MM.1S (cell line): ENCODE measurements at regions not wholly inside any gene's neighbourhood (a gene's known extent, or its start where the extent isn't known, plus 50 kb on each side); places are given as distances from the start of the nearest gene placed in this dataset.

Experiments used
- DNase-seq: peaks from one replicate; pipeline ENCODE4 v3.0.0-alpha.2; 2015
- H2AFZ ChIP-seq: fragments of 300-600 bp; sonication (generic); 2 replicates; pipeline ENCODE4 v1.6.0; 2016; ENCODE audit warnings: antibody characterized with exemption, low read length
- H3F3A ChIP-seq: fragments of 300-600 bp; sonication (generic); 2 replicates; pipeline ENCODE4 v1.6.1; 2016; ENCODE audit warnings: mild to moderate bottlenecking, antibody characterized with exemption, low read length, moderate library complexity, mixed read lengths; ENCODE audit not compliant: insufficient read depth
- H3K27ac ChIP-seq: fragments of 300-600 bp; sonication (generic); 2 replicates; pipeline ENCODE4 v1.5.1; 2016; ENCODE audit warnings: mild to moderate bottlenecking, low read length
- H3K27me3 ChIP-seq: fragments of 300-600 bp; sonication (generic); replicated peaks from 2 replicates; pipeline ENCODE4 v1.6.0; 2016; ENCODE audit warnings: low read length; ENCODE audit not compliant: insufficient read depth
- H3K36me3 ChIP-seq: fragments of 300-600 bp; sonication (generic); replicated peaks from 2 replicates; pipeline ENCODE4 v1.6.1; 2016; ENCODE audit warnings: mild to moderate bottlenecking, low read length, mixed read lengths; ENCODE audit not compliant: insufficient read depth
- H3K4me1 ChIP-seq: fragments of 300-600 bp; sonication (generic); 2 replicates; pipeline ENCODE4 v1.6.1; 2016; ENCODE audit warnings: low read length, mixed read lengths
- H3K4me2 ChIP-seq: fragments of 300-600 bp; sonication (generic); 2 replicates; pipeline ENCODE4 v1.6.0; 2016; ENCODE audit warnings: low read depth, low read length
- H3K4me3 ChIP-seq: fragments of 300-600 bp; sonication (generic); 2 replicates; pipeline ENCODE4 v1.5.1; 2016; ENCODE audit warnings: low read length, mixed read lengths
- H3K79me2 ChIP-seq: fragments of 300-600 bp; sonication (generic); 2 replicates; pipeline ENCODE4 v1.6.1; 2016; ENCODE audit warnings: mixed run types, low read length, mixed read lengths
- H3K9ac ChIP-seq: fragments of 300-600 bp; sonication (generic); 2 replicates; pipeline ENCODE4 v1.6.1; 2016; ENCODE audit warnings: low read length, mixed read lengths
- H3K9me2 ChIP-seq: fragments of 300-600 bp; sonication (generic); replicated peaks from 2 replicates; pipeline ENCODE4 v1.6.1; 2016; ENCODE audit warnings: mild to moderate bottlenecking, low read length, mixed read lengths; ENCODE audit not compliant: insufficient read depth
- H3K9me3 ChIP-seq: fragments of 300-600 bp; sonication (generic); replicated peaks from 2 replicates; pipeline ENCODE4 v1.6.1; 2016; ENCODE audit warnings: mild to moderate bottlenecking, low read length, mixed read lengths; ENCODE audit not compliant: insufficient read depth
- H4K20me1 ChIP-seq: fragments of 300-600 bp; sonication (generic); 2 replicates; pipeline ENCODE4 v1.6.1; 2016; ENCODE audit warnings: mild to moderate bottlenecking, low read length, moderate library complexity, mixed read lengths; ENCODE audit not compliant: insufficient read depth
- EZH2 ChIP-seq: fragments of 300-600 bp; sonication (generic); optimal IDR thresholded peaks from 2 replicates; pipeline ENCODE3; 2017; ENCODE audit warnings: low read depth, mild to moderate bottlenecking, antibody characterized with exemption, low read length, mixed read lengths
- EZH2phosphoT487 ChIP-seq: fragments of 300-600 bp; sonication (generic); IDR thresholded peaks from 2 replicates; pipeline ENCODE4 v1.6.1; 2018; ENCODE audit warnings: antibody characterized with exemption, low read length
- TF ChIP-seq, protein P1 (sequence below): fragments of 300-600 bp; sonication (generic); IDR thresholded peaks from 2 replicates; pipeline ENCODE4 v1.5.1; 2016; ENCODE audit warnings: antibody characterized with exemption, low read length, mixed read lengths

DNA sequence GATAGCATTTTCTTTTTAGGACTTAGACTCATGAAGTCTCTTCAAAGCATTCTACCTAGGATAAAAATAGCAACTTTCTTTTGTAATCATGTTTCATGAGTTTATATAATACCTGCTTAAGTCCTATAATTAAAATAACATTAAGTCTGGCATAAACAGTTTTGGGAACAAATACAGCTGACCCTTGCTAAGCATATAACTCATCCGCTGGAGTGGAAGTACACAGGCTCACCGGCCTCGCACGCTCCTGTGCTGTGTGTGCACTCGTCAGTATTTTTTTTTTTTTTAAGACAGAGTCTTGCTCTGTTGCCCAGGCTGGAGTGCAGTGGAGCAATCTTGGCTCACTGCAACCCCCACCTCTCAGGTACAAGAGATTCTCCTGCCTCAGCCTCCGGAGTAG, 221.8 kb downstream of the ADAMTS15 start:
- no peak overlapping the region for H2AFZ ChIP-seq
- no peak overlapping the region for H3K9ac ChIP-seq
- TF ChIP-seq EZH2phosphoT487 (no peak), EZH2 (no peak)
- TF ChIP-seq, protein P1, sequence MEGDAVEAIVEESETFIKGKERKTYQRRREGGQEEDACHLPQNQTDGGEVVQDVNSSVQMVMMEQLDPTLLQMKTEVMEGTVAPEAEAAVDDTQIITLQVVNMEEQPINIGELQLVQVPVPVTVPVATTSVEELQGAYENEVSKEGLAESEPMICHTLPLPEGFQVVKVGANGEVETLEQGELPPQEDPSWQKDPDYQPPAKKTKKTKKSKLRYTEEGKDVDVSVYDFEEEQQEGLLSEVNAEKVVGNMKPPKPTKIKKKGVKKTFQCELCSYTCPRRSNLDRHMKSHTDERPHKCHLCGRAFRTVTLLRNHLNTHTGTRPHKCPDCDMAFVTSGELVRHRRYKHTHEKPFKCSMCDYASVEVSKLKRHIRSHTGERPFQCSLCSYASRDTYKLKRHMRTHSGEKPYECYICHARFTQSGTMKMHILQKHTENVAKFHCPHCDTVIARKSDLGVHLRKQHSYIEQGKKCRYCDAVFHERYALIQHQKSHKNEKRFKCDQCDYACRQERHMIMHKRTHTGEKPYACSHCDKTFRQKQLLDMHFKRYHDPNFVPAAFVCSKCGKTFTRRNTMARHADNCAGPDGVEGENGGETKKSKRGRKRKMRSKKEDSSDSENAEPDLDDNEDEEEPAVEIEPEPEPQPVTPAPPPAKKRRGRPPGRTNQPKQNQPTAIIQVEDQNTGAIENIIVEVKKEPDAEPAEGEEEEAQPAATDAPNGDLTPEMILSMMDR, result no peak
- no peaks in the 10 kb centered on the region for H3K4me1 ChIP-seq
- no peaks in the 10 kb centered on the region for H3K36me3 ChIP-seq
- H3K4me3 ChIP-seq, result no peak overlapping the region
- H3F3A ChIP-seq, result no peaks in the 10 kb centered on the region
- no peaks in the 10 kb centered on the region for H3K27me3 ChIP-seq
- no peaks in the 10 kb centered on the region for H3K79me2 ChIP-seq
- no peak overlapping the region for H3K27ac ChIP-seq
- DNase-seq, result no peak
- H4K20me1 ChIP-seq, result no peaks in the 10 kb centered on the region
- no peaks in the 10 kb centered on the region for H3K9me3 ChIP-seq
- H3K9me2 ChIP-seq, result no peaks in the 10 kb centered on the region
- no peak overlapping the region for H3K4me2 ChIP-seq

DNA sequence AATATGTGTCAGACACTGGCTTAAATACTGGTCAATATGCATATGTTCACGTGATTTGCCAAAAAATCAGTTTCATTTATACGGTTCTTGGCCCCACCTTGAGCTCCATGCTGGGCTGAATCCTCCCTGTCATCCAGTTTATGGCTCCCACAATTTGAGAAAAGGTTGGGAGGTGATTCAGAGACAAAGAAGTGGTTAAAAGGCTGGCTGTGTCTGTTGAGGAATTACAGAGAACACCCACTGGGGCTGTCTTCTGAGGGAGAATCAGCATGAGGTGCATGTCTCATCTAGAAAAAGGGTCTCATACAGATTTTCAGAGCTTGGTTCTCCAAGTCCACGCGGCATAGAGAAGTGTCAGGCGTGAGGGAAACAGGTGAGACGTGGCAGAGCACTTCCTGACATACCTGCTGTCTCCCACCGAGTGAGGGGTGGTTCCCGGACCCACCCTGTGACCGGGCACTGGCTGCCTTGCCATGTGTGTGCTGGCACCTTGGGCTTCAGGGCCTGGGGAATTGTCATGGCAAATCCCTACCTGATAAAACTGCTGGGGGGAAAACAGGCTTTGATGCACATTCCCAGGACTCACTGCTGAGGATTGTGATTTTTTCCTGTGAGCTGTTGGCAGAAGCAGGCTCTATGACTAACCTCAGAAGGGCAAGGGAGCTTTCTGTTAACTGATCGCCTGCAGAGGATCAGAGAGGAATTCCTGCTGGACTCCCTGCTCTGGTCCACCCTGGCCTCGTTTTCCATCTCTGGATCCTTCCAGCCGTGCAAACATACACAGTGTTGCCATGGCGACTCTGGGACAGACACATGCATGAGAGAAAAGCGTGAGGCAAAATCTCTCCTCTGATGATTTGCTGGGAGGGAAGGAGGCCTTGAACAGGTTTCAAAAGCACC, 223.6 kb downstream of the ADAMTS15 start:
- DNase-seq, result no peak
- no peaks in the 10 kb centered on the region for H3F3A ChIP-seq
- no peak overlapping the region for H3K9ac ChIP-seq

DNA sequence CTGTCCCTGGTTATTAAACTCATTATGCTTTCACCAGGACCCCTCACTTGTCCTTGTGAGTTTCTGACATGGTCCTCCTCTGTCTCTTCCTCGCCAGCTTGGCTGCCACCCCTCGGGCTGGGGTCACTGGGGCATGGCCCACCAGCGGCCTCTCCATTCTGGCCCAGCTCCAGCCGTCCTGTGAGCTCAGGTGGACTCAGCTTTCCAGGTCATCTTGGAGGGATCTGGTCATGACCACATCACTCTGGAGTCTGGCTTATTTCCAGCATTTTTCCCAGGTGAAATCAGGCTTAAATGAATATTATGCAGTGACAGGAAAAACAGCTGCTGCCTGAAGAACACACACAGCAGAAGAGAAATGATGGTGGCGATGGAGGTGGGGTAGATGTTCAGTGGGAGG, 224.5 kb downstream of the ADAMTS15 start:
- Histone ChIP-seq H3F3A (no peaks in the 10 kb centered on the region), H3K27ac (no peak overlapping the region), H3K9ac (no peak overlapping the region), H4K20me1 (no peaks in the 10 kb centered on the region), H3K9me2 (no peaks in the 10 kb centered on the region), H3K4me3 (no peak overlapping the region), H3K36me3 (no peaks in the 10 kb centered on the region), H3K4me2 (no peak overlapping the region), H3K4me1 (no peaks in the 10 kb centered on the region), H3K27me3 (no peaks in the 10 kb centered on the region), H2AFZ (no peak overlapping the region), H3K79me2 (no peaks in the 10 kb centered on the region), H3K9me3 (no peaks in the 10 kb centered on the region)
- DNase-seq, result no peak
- TF ChIP-seq, protein P1, result no peak
- TF ChIP-seq EZH2, result no peak
- TF ChIP-seq EZH2phosphoT487, result no peak

More for the DNA sequence above, 223.6 kb downstream of the ADAMTS15 start:
- Histone ChIP-seq H3K4me1 (no peaks in the 10 kb centered on the region), H3K36me3 (no peaks in the 10 kb centered on the region), H3K9me2 (no peaks in the 10 kb centered on the region), H3K27ac (no peak overlapping the region), H3K79me2 (no peaks in the 10 kb centered on the region), H3K27me3 (no peaks in the 10 kb centered on the region), H3K4me2 (no peak overlapping the region), H3K4me3 (no peak overlapping the region), H3K9me3 (no peaks in the 10 kb centered on the region), H4K20me1 (no peaks in the 10 kb centered on the region), H2AFZ (no peak overlapping the region)
- TF ChIP-seq EZH2 (no peak), EZH2phosphoT487 (no peak)
- TF ChIP-seq, protein P1, result no peak
